ENCODE measurements at regions not wholly inside any gene's neighbourhood (a gene's known extent, or its start where the extent isn't known, plus 50 kb on each side); places are given as distances from the start of the nearest gene placed in this dataset.

DNA sequence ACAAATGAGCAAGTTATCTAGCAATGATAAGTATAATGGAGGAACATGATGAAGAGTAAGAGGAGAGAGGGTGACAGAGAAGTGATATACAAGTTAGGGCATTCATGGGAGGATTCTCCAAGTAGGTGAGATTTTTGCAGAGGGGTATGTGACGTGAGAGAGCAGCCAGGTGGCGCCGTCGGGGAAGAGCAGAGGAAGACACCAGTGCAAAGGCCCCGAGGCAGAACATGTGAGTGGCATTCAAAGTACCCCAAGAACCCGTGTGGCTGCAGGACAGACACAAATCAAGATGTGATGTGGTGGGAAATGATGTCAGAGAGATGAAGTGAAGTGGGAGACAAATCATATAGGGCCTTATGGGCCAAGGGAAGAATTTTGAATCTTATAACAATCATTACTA is 81.8 kb upstream of the GRM7 start:
- H3K27me3 ChIP-seq (ENCODE audit: control insufficient read depth in 2 of 2, insufficient read depth in 2 of 2, low read length in 2 of 2) = no peaks in the 10 kb centered on the region
- H3K4me1 ChIP-seq (ENCODE audit: control insufficient read depth in 2 of 2, insufficient read depth in 2 of 2, low read length in 2 of 2) = no peaks in the 10 kb centered on the region
- H3K36me3 ChIP-seq (ENCODE audit: control insufficient read depth in 2 of 2, insufficient read depth in 2 of 2, low read length in 2 of 2) = no peaks in the 10 kb centered on the region

DNA sequence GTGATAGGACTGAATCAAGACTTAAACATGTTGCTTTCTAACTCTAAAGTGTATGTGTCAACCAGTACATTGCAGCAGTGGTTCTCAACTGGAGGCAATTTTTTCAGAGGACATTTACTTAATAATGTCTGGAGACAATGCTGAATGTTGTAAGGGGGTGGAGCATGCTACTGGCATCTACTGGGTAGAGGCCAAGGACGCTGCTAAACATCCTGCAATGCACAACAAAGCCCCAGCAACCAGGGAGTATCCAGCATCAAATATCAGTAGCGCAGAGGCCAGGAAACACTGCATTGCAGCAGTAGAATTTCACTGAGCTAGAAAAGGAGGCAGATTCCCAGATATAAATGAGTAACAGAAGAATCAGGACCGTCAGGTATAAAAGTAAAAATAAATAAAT is 79.8 kb upstream of the GRM7 start:
- Histone ChIP-seq H3K4me1 (ENCODE audit: control insufficient read depth in 2 of 2, insufficient read depth in 2 of 2, low read length in 2 of 2) (no peaks in the 10 kb centered on the region), H3K9ac (ENCODE audit: low read depth in 1 of 2, low read length in 2 of 2) (no peak overlapping the region), H3K27ac (ENCODE audit: low read depth in 2 of 2, low read length in 2 of 2) (no peak overlapping the region), H3K9me3 (ENCODE audit: control insufficient read depth in 2 of 2, low read length in 2 of 2) (no peaks in the 10 kb centered on the region), H3K36me3 (ENCODE audit: control insufficient read depth in 2 of 2, insufficient read depth in 2 of 2, low read length in 2 of 2) (no peaks in the 10 kb centered on the region), H3K4me3 (ENCODE audit: low read length in 2 of 2) (no peak overlapping the region), H3K27me3 (ENCODE audit: control insufficient read depth in 2 of 2, insufficient read depth in 2 of 2, low read length in 2 of 2) (no peaks in the 10 kb centered on the region)

More for the DNA sequence above, 81.8 kb upstream of the GRM7 start:
- Histone ChIP-seq H3K27ac (ENCODE audit: low read depth in 2 of 2, low read length in 2 of 2) (no peak overlapping the region), H3K4me3 (ENCODE audit: low read length in 2 of 2) (no peak overlapping the region), H3K9ac (ENCODE audit: low read depth in 1 of 2, low read length in 2 of 2) (no peak overlapping the region), H3K9me3 (ENCODE audit: control insufficient read depth in 2 of 2, low read length in 2 of 2) (no peaks in the 10 kb centered on the region)

DNA sequence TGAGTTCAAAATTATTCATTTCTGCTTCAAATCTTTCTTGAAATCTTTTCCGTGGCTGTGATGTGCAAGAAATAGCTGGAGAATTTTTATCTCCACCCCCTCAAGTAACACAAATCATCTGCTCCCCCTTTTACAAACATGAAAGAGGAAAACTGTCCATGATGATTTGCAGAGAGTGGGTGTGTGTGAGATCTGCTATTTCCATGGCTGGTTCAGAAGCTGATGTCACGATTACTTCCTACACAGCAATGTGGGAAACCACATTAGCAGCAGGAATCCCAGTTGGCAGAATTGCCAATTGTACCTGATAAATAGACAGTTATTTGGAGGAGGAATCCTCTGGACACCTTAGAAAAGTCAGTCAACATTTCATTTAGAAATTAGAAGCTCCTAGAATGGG is 75.2 kb upstream of the GRM7 start:
- Histone ChIP-seq H3K27ac (ENCODE audit: low read depth in 2 of 2, low read length in 2 of 2) (no peak overlapping the region), H3K9me3 (ENCODE audit: control insufficient read depth in 2 of 2, low read length in 2 of 2) (no peaks in the 10 kb centered on the region), H3K4me1 (ENCODE audit: control insufficient read depth in 2 of 2, insufficient read depth in 2 of 2, low read length in 2 of 2) (no peaks in the 10 kb centered on the region), H3K4me3 (ENCODE audit: low read length in 2 of 2) (no peak overlapping the region), H3K36me3 (ENCODE audit: control insufficient read depth in 2 of 2, insufficient read depth in 2 of 2, low read length in 2 of 2) (no peaks in the 10 kb centered on the region), H3K27me3 (ENCODE audit: control insufficient read depth in 2 of 2, insufficient read depth in 2 of 2, low read length in 2 of 2) (no peaks in the 10 kb centered on the region), H3K9ac (ENCODE audit: low read depth in 1 of 2, low read length in 2 of 2) (no peak overlapping the region)

DNA sequence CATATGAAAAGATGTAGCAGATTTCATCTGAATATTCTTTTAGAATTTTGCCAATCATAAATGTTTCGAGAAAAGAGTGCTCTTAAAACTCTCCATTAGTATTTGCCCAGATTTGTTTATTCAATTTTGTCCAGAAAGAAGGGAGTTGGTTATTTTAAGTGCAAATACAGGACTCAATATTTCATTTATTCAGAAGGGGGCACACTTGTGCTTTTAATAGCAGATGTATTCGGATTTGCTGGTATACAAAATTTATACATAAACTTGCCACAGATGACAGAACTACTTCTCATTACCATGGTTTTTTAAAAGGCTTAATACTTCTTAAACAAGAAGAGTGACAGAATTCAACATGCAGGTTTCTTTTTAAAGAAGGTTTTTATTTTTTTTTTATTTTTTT is 69.8 kb upstream of the GRM7 start:
- Histone ChIP-seq H3K4me1 (ENCODE audit: control insufficient read depth in 2 of 2, insufficient read depth in 2 of 2, low read length in 2 of 2) (no peaks in the 10 kb centered on the region), H3K27ac (ENCODE audit: low read depth in 2 of 2, low read length in 2 of 2) (no peak overlapping the region), H3K9me3 (ENCODE audit: control insufficient read depth in 2 of 2, low read length in 2 of 2) (no peaks in the 10 kb centered on the region), H3K27me3 (ENCODE audit: control insufficient read depth in 2 of 2, insufficient read depth in 2 of 2, low read length in 2 of 2) (no peaks in the 10 kb centered on the region), H3K36me3 (ENCODE audit: control insufficient read depth in 2 of 2, insufficient read depth in 2 of 2, low read length in 2 of 2) (no peaks in the 10 kb centered on the region), H3K4me3 (ENCODE audit: low read length in 2 of 2) (no peak overlapping the region), H3K9ac (ENCODE audit: low read depth in 1 of 2, low read length in 2 of 2) (no peak overlapping the region)

DNA sequence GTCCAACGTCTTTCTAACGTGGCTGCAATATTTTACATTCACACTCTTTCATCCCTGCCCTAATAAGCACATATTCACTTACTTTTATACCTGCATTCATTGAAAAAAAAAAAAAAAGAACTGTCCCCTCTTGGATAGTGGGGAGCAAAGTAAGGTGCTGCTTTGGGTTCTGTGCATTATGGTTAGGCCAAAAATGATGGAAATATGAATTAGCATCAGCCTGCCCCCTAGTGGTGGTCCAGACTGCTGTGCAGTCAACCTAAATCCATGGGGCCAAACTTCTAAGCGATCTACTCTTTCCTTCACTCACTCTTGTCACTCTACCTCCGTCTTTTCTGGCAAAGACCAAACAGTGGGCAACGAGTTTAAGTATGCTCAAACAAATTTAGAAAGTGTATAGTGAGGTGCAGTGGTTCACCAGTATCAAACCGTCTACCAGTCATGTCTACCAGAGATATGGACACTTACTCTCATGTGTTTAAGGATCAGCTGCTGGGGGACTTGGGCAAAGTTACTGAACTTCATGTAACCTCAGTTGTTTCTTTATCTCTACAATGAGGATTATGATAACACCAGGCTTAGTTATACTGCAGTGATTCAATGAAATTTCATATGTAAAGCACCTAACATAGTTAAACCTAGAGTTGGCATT is 61.5 kb upstream of the GRM7 start:
- H3K9me3 ChIP-seq (ENCODE audit: control insufficient read depth in 2 of 2, low read length in 2 of 2) = no peaks in the 10 kb centered on the region
- H3K4me1 ChIP-seq (ENCODE audit: control insufficient read depth in 2 of 2, insufficient read depth in 2 of 2, low read length in 2 of 2) = no peaks in the 10 kb centered on the region
- H3K36me3 ChIP-seq (ENCODE audit: control insufficient read depth in 2 of 2, insufficient read depth in 2 of 2, low read length in 2 of 2) = no peaks in the 10 kb centered on the region
- H3K9ac ChIP-seq (ENCODE audit: low read depth in 1 of 2, low read length in 2 of 2) = no peak overlapping the region
- H3K27ac ChIP-seq (ENCODE audit: low read depth in 2 of 2, low read length in 2 of 2) = no peak overlapping the region
- H3K4me3 ChIP-seq (ENCODE audit: low read length in 2 of 2) = no peak overlapping the region
- no peaks in the 10 kb centered on the region for H3K27me3 ChIP-seq (ENCODE audit: control insufficient read depth in 2 of 2, insufficient read depth in 2 of 2, low read length in 2 of 2)

DNA sequence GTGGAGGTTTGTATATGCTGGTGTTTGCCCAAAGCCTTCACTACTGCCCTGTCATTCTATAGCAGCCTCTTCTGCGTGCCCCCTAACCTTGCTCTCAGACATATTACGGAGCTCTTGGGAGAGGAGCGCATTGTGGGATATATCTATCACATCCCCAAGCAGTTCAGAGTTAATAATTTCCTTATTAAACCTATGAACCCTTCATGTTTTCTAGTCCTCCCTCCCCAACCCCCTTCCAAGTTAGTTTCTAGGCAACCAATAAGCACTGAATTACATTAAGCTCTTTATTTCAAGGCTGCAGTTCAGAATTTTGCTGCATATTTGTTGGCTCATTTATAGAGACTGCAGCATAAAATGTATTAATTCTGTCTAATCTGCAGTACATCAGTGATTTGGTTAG is 57.3 kb upstream of the GRM7 start:
- H3K4me3 ChIP-seq (ENCODE audit: low read length in 2 of 2) = no peak overlapping the region
- no peak overlapping the region for H3K27ac ChIP-seq (ENCODE audit: low read depth in 2 of 2, low read length in 2 of 2)
- no peak overlapping the region for H3K9ac ChIP-seq (ENCODE audit: low read depth in 1 of 2, low read length in 2 of 2)
- H3K36me3 ChIP-seq (ENCODE audit: control insufficient read depth in 2 of 2, insufficient read depth in 2 of 2, low read length in 2 of 2) = no peaks in the 10 kb centered on the region
- H3K27me3 ChIP-seq (ENCODE audit: control insufficient read depth in 2 of 2, insufficient read depth in 2 of 2, low read length in 2 of 2) = no peaks in the 10 kb centered on the region
- H3K4me1 ChIP-seq (ENCODE audit: control insufficient read depth in 2 of 2, insufficient read depth in 2 of 2, low read length in 2 of 2) = no peaks in the 10 kb centered on the region
- H3K9me3 ChIP-seq (ENCODE audit: control insufficient read depth in 2 of 2, low read length in 2 of 2) = no peaks in the 10 kb centered on the region

DNA sequence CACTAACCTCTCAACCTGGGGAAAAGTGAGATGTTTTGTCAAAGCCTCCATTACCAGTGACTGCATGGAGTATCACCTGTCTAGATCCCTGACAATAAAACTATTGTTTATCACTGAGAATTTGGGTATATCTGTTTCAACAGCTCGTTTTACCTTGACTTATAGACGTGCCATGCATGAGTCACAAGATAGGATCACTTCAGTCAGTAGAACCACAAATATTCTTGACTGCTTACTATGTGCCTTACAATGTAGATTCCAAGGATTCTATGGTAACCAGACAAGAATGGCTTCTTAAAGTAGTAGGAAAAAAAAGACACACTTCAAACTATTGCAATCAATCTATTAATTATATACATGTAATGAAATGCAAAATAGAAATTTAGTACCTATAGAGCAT is 55.7 kb upstream of the GRM7 start:
- Histone ChIP-seq H3K9ac (ENCODE audit: low read depth in 1 of 2, low read length in 2 of 2) (no peak overlapping the region), H3K9me3 (ENCODE audit: control insufficient read depth in 2 of 2, low read length in 2 of 2) (no peaks in the 10 kb centered on the region), H3K4me3 (ENCODE audit: low read length in 2 of 2) (no peak overlapping the region), H3K27me3 (ENCODE audit: control insufficient read depth in 2 of 2, insufficient read depth in 2 of 2, low read length in 2 of 2) (no peaks in the 10 kb centered on the region), H3K4me1 (ENCODE audit: control insufficient read depth in 2 of 2, insufficient read depth in 2 of 2, low read length in 2 of 2) (no peaks in the 10 kb centered on the region), H3K36me3 (ENCODE audit: control insufficient read depth in 2 of 2, insufficient read depth in 2 of 2, low read length in 2 of 2) (no peaks in the 10 kb centered on the region), H3K27ac (ENCODE audit: low read depth in 2 of 2, low read length in 2 of 2) (no peak overlapping the region)

DNA sequence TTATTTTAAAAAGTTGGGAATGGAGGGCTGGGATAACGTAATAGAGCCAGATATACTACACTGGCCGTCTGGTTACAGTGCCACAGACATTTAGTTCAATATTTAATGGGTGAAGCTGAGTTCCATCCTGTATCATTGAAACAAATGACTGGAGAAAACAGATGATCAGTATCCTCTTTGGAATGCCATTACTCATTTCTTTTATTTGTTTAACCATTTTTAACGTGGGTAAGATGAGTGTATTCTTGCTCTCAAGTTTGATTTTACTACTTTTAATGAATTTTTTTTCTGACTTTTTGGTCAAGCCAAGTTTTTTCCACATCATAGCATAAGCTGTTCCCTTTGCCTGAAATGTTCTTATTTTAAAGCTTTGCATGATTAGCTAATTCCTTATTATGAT is 53.9 kb upstream of the GRM7 start:
- H3K36me3 ChIP-seq (ENCODE audit: control insufficient read depth in 2 of 2, insufficient read depth in 2 of 2, low read length in 2 of 2) = no peaks in the 10 kb centered on the region
- H3K9ac ChIP-seq (ENCODE audit: low read depth in 1 of 2, low read length in 2 of 2) = no peak overlapping the region
- H3K27ac ChIP-seq (ENCODE audit: low read depth in 2 of 2, low read length in 2 of 2) = no peak overlapping the region
- no peaks in the 10 kb centered on the region for H3K27me3 ChIP-seq (ENCODE audit: control insufficient read depth in 2 of 2, insufficient read depth in 2 of 2, low read length in 2 of 2)
- H3K4me3 ChIP-seq (ENCODE audit: low read length in 2 of 2) = no peak overlapping the region
- no peaks in the 10 kb centered on the region for H3K9me3 ChIP-seq (ENCODE audit: control insufficient read depth in 2 of 2, low read length in 2 of 2)
- H3K4me1 ChIP-seq (ENCODE audit: control insufficient read depth in 2 of 2, insufficient read depth in 2 of 2, low read length in 2 of 2) = no peaks in the 10 kb centered on the region

DNA sequence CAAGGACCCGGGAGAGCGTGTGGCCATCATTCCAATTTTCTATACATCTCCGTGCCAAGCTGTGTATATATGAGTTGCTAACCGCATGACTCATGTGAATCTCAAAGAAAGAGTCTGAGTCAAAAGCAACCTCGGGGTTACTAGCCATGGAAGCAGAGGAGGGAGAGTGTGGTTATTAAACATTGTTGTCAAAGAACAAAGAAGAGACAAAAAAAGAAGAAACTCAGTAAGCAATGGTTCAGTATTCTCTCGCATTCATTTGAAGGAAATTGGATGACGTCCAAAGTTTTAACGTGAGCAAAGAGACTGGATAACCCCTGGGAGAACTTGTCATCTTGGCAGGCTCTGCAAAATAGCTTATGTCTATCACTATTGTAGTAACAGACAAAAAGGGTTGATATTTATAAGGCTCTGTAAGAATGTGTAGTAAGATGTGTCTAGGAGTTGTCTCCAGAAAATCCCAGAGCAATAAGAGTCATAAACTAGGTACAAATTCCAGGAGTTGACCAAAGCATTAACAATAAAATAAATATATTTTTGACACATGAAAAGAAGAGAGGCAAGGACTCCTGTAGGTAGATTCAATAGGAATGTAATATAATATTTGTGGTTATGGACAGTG is 52.8 kb upstream of the GRM7 start:
- Histone ChIP-seq H3K9me3 (ENCODE audit: control insufficient read depth in 2 of 2, low read length in 2 of 2) (no peaks in the 10 kb centered on the region), H3K4me1 (ENCODE audit: control insufficient read depth in 2 of 2, insufficient read depth in 2 of 2, low read length in 2 of 2) (no peaks in the 10 kb centered on the region), H3K27me3 (ENCODE audit: control insufficient read depth in 2 of 2, insufficient read depth in 2 of 2, low read length in 2 of 2) (no peaks in the 10 kb centered on the region), H3K27ac (ENCODE audit: low read depth in 2 of 2, low read length in 2 of 2) (no peak overlapping the region), H3K4me3 (ENCODE audit: low read length in 2 of 2) (no peak overlapping the region), H3K9ac (ENCODE audit: low read depth in 1 of 2, low read length in 2 of 2) (no peak overlapping the region), H3K36me3 (ENCODE audit: control insufficient read depth in 2 of 2, insufficient read depth in 2 of 2, low read length in 2 of 2) (no peaks in the 10 kb centered on the region)

DNA sequence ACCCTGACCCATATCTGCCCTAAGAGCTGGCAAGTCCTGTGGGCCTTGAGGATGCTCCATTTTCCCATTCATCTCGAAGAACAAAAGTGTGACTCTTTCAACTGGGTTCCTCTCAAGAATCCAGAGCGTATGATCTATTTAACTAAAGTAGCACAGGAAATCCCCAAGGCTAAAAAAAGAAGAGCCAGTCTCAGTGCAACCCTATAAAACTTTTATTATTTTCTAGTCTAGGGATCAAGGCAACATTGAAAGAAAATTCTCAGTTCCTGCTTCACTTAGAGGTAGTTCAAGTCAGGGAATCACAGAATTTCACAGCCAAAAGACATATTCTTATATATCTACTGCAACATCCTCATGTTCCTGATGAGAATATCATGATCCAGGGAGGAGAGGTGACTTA is 51.6 kb upstream of the GRM7 start:
- H3K4me3 ChIP-seq (ENCODE audit: low read length in 2 of 2) = no peak overlapping the region
- H3K9me3 ChIP-seq (ENCODE audit: control insufficient read depth in 2 of 2, low read length in 2 of 2) = no peaks in the 10 kb centered on the region
- H3K4me1 ChIP-seq (ENCODE audit: control insufficient read depth in 2 of 2, insufficient read depth in 2 of 2, low read length in 2 of 2) = no peaks in the 10 kb centered on the region
- H3K27ac ChIP-seq (ENCODE audit: low read depth in 2 of 2, low read length in 2 of 2) = no peak overlapping the region
- no peak overlapping the region for H3K9ac ChIP-seq (ENCODE audit: low read depth in 1 of 2, low read length in 2 of 2)
- H3K27me3 ChIP-seq (ENCODE audit: control insufficient read depth in 2 of 2, insufficient read depth in 2 of 2, low read length in 2 of 2) = no peaks in the 10 kb centered on the region
- H3K36me3 ChIP-seq (ENCODE audit: control insufficient read depth in 2 of 2, insufficient read depth in 2 of 2, low read length in 2 of 2) = no peaks in the 10 kb centered on the region

All from mucosa of rectum (tissue), 2 donors.